SK-N-SH (cell line): ENCODE measurements at regions not wholly inside any gene's neighbourhood (a gene's known extent, or its start where the extent isn't known, plus 50 kb on each side); places are given as distances from the start of the nearest gene placed in this dataset.

Experiments
- CHD2 ChIP-seq: fragments of 150-350 bp; IDR thresholded peaks from 2 replicates; pipeline ENCODE4 v1.6.1; 2018; ENCODE audit warnings: low read length; ENCODE audit not compliant: partially characterized antibody
- EZH2phosphoT487 ChIP-seq: fragments of 200-600 bp; sonication (generic); IDR thresholded peaks from 2 replicates; pipeline ENCODE4 v1.6.1; 2017; ENCODE audit warnings: low read depth, mixed run types, mild to moderate bottlenecking, antibody characterized with exemption, moderate library complexity, borderline replicate concordance
- SMC3 ChIP-seq: IDR thresholded peaks from 2 replicates; pipeline ENCODE4 v1.6.1; 2012; ENCODE audit warnings: low read depth, low read length, improper control_type of control experiment
- TF ChIP-seq, protein P1 (sequence below): fragments of 200-600 bp; sonication (generic); IDR thresholded peaks from 2 replicates; pipeline ENCODE4 v1.6.1; 2017; ENCODE audit warnings: antibody characterized with exemption, mild to moderate bottlenecking, moderate library complexity
- TF ChIP-seq, protein P2 (sequence below): IDR thresholded peaks from 2 replicates; pipeline ENCODE4 v1.4.0; 2012; ENCODE audit warnings: low read depth
- TF ChIP-seq, protein P3 (sequence below): fragments of 150-350 bp; IDR thresholded peaks from 2 replicates; pipeline ENCODE4 v1.6.1; 2016; ENCODE audit warnings: mild to moderate bottlenecking, low read depth, low read length

DNA sequence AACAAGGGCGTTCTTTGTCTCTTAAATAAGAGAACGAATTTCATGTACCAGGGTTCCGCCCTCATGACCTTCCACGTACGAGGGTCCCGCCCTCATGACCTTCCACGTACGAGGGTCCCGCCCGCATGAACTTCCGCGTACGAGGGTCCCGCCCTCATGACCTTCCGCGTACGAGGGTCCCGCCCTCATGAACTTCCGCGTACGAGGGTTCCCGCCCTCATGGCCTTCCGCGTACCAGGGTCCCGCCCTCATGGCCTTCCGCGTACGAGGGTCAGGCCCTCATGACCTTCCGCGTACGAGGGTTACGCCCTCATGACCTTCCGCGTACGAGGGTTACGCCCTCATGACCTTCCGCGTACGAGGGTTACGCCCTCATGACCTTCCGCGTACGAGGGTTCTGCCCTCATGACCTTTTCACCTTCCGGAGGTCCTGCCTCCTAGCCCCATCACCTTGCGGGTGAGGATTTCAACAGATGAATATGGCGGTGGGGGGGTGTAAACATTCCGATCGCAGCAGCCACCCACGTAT lies 273.9 kb upstream of the ADAMTS16 start:
- TF ChIP-seq EZH2phosphoT487 (no peak), CHD2 (no peak), SMC3 (no peak)
- TF ChIP-seq, protein P1, sequence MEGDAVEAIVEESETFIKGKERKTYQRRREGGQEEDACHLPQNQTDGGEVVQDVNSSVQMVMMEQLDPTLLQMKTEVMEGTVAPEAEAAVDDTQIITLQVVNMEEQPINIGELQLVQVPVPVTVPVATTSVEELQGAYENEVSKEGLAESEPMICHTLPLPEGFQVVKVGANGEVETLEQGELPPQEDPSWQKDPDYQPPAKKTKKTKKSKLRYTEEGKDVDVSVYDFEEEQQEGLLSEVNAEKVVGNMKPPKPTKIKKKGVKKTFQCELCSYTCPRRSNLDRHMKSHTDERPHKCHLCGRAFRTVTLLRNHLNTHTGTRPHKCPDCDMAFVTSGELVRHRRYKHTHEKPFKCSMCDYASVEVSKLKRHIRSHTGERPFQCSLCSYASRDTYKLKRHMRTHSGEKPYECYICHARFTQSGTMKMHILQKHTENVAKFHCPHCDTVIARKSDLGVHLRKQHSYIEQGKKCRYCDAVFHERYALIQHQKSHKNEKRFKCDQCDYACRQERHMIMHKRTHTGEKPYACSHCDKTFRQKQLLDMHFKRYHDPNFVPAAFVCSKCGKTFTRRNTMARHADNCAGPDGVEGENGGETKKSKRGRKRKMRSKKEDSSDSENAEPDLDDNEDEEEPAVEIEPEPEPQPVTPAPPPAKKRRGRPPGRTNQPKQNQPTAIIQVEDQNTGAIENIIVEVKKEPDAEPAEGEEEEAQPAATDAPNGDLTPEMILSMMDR: no peak
- TF ChIP-seq, protein P2, sequence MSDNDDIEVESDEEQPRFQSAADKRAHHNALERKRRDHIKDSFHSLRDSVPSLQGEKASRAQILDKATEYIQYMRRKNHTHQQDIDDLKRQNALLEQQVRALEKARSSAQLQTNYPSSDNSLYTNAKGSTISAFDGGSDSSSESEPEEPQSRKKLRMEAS: no peak
- TF ChIP-seq, protein P3, sequence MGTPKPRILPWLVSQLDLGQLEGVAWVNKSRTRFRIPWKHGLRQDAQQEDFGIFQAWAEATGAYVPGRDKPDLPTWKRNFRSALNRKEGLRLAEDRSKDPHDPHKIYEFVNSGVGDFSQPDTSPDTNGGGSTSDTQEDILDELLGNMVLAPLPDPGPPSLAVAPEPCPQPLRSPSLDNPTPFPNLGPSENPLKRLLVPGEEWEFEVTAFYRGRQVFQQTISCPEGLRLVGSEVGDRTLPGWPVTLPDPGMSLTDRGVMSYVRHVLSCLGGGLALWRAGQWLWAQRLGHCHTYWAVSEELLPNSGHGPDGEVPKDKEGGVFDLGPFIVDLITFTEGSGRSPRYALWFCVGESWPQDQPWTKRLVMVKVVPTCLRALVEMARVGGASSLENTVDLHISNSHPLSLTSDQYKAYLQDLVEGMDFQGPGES: no peak
